Coronary artery (tissue), 2 donors: ENCODE measurements at regions not wholly inside any gene's neighbourhood (a gene's known extent, or its start where the extent isn't known, plus 50 kb on each side); places are given as distances from the start of the nearest gene placed in this dataset.
"Not testable (repeated sequence)": the region's sequence is repeated elsewhere in the genome, so short reads cannot be mapped to it uniquely, and the experiment has no call there.

Experiments
- DNase-seq: peaks from one replicate; pipeline ENCODE4 v3.0.0-alpha.2; 2017; ENCODE audit warnings: low spot score
- H3K27ac ChIP-seq, 2 donors: fragments of 200-600 bp; sonication (generic); one replicate each; pipeline ENCODE4 v1.5.1; 2016 to 2019
- H3K4me3 ChIP-seq: fragments of 200-600 bp; sonication (generic); 2 replicates; pipeline ENCODE4 v1.5.1; 2016; ENCODE audit warnings: mild to moderate bottlenecking, moderate library complexity
- TF ChIP-seq, protein P1 (sequence below): fragments of 200-600 bp; sonication (generic); IDR thresholded peaks from one replicate; pipeline ENCODE4 v1.5.1; 2019; ENCODE audit warnings: antibody characterized with exemption

DNA sequence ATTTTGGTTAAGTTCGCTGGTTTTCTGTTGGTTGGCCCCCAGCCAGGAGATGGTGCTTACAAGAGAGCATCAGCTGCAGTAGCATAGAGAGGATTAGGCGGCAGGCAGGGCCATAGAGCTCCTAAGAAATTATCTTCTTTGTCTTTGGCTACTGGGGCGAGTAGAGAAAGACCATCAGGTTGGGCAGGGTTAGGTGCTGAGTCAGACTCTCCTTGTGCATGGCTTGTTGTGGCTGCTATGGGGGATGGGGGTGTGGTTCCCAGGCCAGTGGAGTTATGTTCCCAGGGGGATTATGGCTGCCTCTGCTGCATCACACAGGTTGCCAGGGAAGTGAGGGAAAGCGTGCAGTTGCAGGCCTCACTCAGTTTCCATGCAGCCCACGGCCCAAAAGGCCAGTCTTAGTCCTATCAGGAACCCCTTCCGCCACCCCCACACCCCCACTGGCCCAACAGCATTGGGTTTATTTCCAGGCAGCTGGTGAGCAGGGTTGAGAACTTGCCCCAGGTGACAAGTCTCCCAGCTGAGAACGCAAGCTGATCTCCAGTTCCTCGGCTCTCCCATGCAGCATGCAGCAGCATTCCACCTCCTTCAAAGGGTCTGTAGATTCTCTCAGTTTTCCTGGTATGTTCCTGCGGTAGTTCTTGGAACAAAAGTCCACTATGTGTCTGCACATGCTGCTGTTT lies 243.7 kb downstream of the UTRN start:
- DNase-seq: no peak
- Histone ChIP-seq H3K4me3 (no peak overlapping the region), H3K27ac (no peak overlapping the region)
- TF ChIP-seq, protein P1, sequence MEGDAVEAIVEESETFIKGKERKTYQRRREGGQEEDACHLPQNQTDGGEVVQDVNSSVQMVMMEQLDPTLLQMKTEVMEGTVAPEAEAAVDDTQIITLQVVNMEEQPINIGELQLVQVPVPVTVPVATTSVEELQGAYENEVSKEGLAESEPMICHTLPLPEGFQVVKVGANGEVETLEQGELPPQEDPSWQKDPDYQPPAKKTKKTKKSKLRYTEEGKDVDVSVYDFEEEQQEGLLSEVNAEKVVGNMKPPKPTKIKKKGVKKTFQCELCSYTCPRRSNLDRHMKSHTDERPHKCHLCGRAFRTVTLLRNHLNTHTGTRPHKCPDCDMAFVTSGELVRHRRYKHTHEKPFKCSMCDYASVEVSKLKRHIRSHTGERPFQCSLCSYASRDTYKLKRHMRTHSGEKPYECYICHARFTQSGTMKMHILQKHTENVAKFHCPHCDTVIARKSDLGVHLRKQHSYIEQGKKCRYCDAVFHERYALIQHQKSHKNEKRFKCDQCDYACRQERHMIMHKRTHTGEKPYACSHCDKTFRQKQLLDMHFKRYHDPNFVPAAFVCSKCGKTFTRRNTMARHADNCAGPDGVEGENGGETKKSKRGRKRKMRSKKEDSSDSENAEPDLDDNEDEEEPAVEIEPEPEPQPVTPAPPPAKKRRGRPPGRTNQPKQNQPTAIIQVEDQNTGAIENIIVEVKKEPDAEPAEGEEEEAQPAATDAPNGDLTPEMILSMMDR: no peak

DNA sequence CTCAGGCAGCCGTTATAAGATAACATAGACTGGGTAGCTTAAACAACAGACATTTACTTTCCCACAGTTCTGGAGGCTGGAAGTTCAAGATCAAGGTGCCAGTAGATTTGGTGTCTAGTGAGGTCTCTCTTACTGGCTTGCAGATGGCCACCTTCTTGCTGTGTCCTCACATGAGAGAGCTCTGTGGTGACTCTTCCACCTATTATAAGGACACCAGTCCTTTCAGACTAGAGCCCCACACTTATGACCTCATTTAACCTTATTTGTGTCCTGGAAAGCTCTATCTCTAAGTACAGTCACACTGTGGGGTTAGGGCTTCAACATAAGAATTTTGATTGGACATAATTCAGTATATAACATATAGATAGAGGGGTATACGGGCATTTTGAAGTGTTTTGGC lies 245.0 kb downstream of the UTRN start:
- no peak overlapping the region for H3K27ac ChIP-seq
- DNase-seq: no peak
- TF ChIP-seq, protein P1: no peak

DNA sequence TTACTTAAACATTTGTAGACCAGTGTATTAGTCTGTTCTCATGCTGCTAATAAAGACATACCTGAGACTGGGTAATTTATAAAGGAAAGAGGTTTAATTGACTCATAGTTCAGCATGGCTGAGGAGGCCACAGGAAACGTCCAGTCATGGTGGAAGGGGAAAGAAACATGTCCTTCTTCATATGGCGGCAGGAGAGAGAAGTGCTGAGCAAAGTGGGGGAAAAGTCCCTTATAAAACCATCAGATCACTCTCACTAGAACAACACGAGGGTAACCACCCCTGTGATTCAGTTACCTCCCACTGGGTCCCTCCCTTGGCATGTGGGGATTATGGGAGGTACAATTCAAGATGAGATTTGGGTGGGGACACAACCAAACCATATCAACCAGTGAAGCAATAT lies 247.1 kb downstream of the UTRN start:
- H3K27ac ChIP-seq, DNase-seq, H3K4me3 ChIP-seq: not testable (repeated sequence)

More for the DNA sequence above, 245.0 kb downstream of the UTRN start:
- no peak overlapping the region for H3K4me3 ChIP-seq

DNA sequence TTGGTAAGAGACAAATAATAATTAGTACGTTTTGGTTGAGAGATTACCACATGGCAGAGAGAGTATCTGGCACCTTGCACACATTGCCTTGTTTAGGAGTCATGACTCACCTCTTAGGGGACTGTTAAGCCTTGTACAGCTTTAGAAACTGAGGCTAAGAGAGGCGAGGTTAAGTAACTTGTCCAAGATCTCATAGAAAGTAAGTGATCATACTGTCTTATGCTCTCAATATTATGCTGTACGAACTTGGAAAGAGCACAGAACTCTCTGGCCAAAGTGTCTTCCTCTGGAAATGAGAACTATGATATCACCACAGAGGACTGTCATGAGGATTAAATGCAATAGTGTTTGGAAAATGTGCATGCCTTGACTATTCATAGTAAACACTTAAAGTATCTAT lies 249.0 kb downstream of the UTRN start:
- DNase-seq: no peak
- Histone ChIP-seq H3K27ac (no peak overlapping the region), H3K4me3 (no peak overlapping the region)
- TF ChIP-seq, protein P1: no peak

DNA sequence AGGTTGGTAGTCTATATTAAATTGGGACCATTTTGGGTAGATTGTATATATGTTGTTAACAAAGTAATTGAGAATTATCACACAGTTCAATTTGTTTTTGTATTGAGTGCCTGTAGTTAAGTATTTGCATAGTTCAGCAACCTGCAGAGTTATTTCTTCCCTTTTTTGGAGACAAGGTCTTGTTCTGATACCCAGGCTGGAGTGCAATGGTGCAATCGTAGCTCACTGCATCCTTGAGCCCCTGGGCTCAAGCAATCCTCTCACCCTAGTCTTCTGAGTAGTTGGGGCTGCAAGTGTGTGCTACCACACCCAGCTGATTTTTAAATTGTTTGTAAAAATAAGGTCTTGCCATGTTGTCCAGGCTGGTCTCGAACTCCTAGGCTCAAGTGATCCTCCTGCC lies 250.5 kb downstream of the UTRN start:
- no peak overlapping the region for H3K4me3 ChIP-seq
- TF ChIP-seq, protein P1: no peak
- H3K27ac ChIP-seq: no peak overlapping the region
- DNase-seq: no peak

DNA sequence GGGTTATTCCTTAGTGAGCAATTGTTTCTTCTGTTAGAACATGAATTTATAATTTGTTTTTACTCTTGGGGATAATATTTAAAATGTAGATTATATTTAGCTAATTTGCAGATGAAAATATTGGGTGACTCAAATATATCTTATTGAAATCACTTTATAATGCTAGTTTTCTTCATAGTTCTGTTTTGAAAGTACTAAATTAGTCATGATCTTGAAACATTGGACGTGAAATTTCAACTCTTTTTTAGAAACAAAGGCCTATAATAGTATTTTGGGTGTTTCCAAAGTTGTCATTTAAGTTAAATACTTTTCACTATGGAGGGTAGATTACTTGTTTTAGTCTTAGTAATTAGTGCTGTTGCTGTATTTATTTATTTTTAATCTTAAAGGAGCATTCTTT lies 250.9 kb downstream of the UTRN start:
- TF ChIP-seq, protein P1: no peak

DNA sequence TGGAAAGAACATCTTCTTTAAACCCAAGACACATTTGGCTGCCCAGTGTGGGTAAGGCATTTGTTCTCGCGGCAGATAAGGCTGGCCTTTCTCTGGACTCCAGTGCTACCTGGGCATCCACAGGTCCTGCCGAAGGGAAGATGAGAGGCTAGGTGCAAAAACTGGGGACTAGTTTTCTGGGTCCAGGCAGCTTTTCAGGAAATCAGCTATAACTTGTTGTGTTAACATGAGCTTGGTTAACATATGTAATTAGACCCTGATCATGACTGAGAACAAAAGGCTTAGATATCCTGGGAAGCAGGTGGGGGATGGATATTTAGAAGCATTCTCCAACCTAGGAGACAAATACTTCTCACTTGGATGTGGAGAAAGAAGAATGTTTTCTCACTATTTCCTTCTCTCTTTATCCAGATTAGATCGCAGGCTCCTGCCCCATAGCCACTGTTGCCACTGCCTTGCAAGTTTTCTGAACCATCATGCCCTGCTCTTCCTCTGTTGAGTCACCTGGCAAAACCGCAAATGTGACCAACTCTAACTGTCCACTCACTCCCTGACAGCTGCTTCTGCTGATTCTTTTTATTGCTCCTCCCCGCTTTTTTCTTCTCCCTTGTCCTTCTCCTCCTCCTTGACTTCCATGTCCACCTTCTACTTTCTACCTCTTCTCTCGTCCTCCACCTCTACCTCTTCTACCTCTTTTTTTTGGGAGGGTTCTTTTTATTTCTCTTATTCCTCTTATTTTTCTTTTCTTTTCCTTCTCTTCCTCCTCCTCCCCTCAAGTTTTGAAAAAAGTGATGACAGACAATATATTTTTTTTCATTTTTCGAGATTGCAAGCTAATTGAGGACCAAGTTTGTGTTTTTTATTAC lies 258.1 kb downstream of the UTRN start:
- no peak overlapping the region for H3K27ac ChIP-seq
- H3K4me3 ChIP-seq: no peak overlapping the region
- no peak for DNase-seq
- TF ChIP-seq, protein P1: no peak

More for the DNA sequence above, 250.9 kb downstream of the UTRN start:
- Histone ChIP-seq H3K27ac (no peak overlapping the region), H3K4me3 (no peak overlapping the region)
- DNase-seq: no peak
